ENCODE measurements at regions not wholly inside any gene's neighbourhood (a gene's known extent, or its start where the extent isn't known, plus 50 kb on each side); places are given as distances from the start of the nearest gene placed in this dataset.

DNA sequence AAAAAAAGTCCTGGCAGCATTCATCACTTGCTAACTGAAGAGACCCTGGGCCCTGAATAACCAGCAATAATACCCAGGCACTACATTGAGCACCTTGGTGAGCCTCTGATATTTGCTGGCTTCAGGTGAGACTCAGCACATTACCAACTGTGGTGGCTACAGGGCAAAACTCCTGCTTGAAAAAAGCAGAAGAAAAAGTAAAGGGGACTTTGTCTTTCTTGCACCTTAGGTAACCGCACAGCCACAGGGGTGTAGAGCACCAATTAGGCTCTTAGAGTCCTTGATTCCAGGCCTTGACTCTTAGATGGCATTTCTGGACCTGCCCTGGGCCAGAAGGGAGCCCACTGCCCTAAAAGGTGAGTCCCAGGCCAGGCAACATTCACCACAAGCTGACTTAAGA lies 269.5 kb downstream of the AUH start:
- Histone ChIP-seq H3K9me3 (ENCODE audit: control insufficient read depth, insufficient read depth, low read depth, low read length) (no peaks in the 10 kb centered on the region; the same call in 1 of the 2 replicates), H3K36me3 (ENCODE audit: control insufficient read depth, insufficient read depth, low read length) (no peaks in the 10 kb centered on the region), H3K27ac (ENCODE audit: low read length) (no peak overlapping the region), H3K4me1 (ENCODE audit: control insufficient read depth, insufficient read depth, low read length) (no peaks in the 10 kb centered on the region), H3K4me3 (ENCODE audit: low read depth in 2 of 2, low read length in 2 of 2) (no peak overlapping the region), H3K27me3 (ENCODE audit: control insufficient read depth, insufficient read depth, low read length) (no peaks in the 10 kb centered on the region)
- intact Hi-C loops (cut with micrococcal nuclease; ENCODE audit: unreplicated experiment) (no loop called here), in situ Hi-C loops (cut with HindIII; ENCODE audit: low pct_unique_long_range_greater_than_20kb, low sequenced_read_pairs) (no loop called here)
- ATAC-seq (no peak), DNase-seq (ENCODE audit: low read depth, low spot score) (no peak)
- no TSS peak for BruUV-seq (replicated peaks)
- no peak for TF ChIP-seq TCF7L2 (IDR thresholded peaks at IDR 0.05; ENCODE audit: low read depth, low read length)
- TF ChIP-seq, protein P1, sequence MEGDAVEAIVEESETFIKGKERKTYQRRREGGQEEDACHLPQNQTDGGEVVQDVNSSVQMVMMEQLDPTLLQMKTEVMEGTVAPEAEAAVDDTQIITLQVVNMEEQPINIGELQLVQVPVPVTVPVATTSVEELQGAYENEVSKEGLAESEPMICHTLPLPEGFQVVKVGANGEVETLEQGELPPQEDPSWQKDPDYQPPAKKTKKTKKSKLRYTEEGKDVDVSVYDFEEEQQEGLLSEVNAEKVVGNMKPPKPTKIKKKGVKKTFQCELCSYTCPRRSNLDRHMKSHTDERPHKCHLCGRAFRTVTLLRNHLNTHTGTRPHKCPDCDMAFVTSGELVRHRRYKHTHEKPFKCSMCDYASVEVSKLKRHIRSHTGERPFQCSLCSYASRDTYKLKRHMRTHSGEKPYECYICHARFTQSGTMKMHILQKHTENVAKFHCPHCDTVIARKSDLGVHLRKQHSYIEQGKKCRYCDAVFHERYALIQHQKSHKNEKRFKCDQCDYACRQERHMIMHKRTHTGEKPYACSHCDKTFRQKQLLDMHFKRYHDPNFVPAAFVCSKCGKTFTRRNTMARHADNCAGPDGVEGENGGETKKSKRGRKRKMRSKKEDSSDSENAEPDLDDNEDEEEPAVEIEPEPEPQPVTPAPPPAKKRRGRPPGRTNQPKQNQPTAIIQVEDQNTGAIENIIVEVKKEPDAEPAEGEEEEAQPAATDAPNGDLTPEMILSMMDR (IDR thresholded peaks at IDR 0.05): no peak
- ChIA-PET POLR2A (no interaction called here), CTCF (no interaction called here)

DNA sequence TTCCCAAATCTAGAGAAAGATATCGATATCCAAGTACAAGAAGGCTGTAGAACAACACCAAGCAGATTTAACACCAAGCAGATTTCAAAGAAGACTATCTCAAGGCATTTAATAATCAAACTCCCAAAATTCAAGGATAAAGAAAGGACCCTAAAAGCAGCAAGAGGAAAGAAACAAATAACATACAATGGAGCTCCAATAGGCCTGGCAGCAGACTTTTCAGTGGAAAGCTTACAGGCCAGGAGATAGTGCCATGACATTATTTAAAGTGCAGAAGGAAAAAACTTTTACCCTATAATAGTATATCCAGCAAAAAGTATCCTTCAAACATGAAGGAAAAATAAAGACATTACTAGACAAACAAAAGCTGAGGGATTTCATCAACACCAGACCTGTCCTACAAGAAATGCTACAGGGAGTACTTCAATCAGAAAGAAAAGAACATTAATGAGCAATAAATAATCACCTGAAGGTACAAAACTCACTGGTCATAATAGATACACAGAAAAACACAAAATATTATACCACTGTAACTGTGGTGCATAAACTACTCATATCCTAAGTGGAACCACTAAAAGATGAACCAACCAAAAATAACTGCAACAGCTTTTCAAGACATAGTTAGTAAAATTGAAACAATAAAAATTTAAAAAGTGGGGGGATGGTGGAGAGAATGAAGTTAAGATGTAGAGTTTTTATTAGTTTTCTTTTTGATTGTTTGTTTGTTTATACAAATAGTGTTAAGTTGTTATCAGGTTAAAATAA lies 267.2 kb downstream of the AUH start:
- Histone ChIP-seq H3K36me3 (ENCODE audit: control insufficient read depth, insufficient read depth, low read length) (no peaks in the 10 kb centered on the region), H3K4me1 (ENCODE audit: control insufficient read depth, insufficient read depth, low read length) (no peaks in the 10 kb centered on the region), H3K27ac (ENCODE audit: low read length) (no peak overlapping the region), H3K4me3 (ENCODE audit: low read depth in 2 of 2, low read length in 2 of 2) (no peak overlapping the region), H3K27me3 (ENCODE audit: control insufficient read depth, insufficient read depth, low read length) (no peaks in the 10 kb centered on the region), H3K9me3 (ENCODE audit: control insufficient read depth, insufficient read depth, low read depth, low read length) (no peaks in the 10 kb centered on the region; the same call in 1 of the 2 replicates)
- TF ChIP-seq POLR2AphosphoS5 (IDR thresholded peaks at IDR 0.05; ENCODE audit: low read depth, low read length) (no peak), SIN3A (IDR thresholded peaks at IDR 0.05; ENCODE audit: borderline replicate concordance, insufficient read depth, low read depth, low read length) (no peak), TCF7L2 (IDR thresholded peaks at IDR 0.05; ENCODE audit: low read depth, low read length) (no peak)
- TF ChIP-seq, protein P2, sequence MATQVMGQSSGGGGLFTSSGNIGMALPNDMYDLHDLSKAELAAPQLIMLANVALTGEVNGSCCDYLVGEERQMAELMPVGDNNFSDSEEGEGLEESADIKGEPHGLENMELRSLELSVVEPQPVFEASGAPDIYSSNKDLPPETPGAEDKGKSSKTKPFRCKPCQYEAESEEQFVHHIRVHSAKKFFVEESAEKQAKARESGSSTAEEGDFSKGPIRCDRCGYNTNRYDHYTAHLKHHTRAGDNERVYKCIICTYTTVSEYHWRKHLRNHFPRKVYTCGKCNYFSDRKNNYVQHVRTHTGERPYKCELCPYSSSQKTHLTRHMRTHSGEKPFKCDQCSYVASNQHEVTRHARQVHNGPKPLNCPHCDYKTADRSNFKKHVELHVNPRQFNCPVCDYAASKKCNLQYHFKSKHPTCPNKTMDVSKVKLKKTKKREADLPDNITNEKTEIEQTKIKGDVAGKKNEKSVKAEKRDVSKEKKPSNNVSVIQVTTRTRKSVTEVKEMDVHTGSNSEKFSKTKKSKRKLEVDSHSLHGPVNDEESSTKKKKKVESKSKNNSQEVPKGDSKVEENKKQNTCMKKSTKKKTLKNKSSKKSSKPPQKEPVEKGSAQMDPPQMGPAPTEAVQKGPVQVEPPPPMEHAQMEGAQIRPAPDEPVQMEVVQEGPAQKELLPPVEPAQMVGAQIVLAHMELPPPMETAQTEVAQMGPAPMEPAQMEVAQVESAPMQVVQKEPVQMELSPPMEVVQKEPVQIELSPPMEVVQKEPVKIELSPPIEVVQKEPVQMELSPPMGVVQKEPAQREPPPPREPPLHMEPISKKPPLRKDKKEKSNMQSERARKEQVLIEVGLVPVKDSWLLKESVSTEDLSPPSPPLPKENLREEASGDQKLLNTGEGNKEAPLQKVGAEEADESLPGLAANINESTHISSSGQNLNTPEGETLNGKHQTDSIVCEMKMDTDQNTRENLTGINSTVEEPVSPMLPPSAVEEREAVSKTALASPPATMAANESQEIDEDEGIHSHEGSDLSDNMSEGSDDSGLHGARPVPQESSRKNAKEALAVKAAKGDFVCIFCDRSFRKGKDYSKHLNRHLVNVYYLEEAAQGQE (IDR thresholded peaks at IDR 0.05; ENCODE audit: insufficient read depth in 1 of 2, low read depth in 2 of 2, low read length in 1 of 2): no peak
- TF ChIP-seq, protein P1 (IDR thresholded peaks at IDR 0.05): no peak
- BruUV-seq (replicated peaks): no TSS peak
- ChIA-PET POLR2A (no interaction called here), CTCF (no interaction called here)
- ATAC-seq (no peak), DNase-seq (ENCODE audit: low read depth, low spot score) (no peak)
- in situ Hi-C loops (cut with HindIII; ENCODE audit: low pct_unique_long_range_greater_than_20kb, low sequenced_read_pairs) (no loop called here), intact Hi-C loops (cut with micrococcal nuclease; ENCODE audit: unreplicated experiment) (no loop called here)
